HCT116 (cell line): ENCODE measurements at regions not wholly inside any gene's neighbourhood (a gene's known extent, or its start where the extent isn't known, plus 50 kb on each side); places are given as distances from the start of the nearest gene placed in this dataset.

Source experiments
- ATAC-seq: fragments of 200-7000 bp; cut with Tn5 transposase; 2 replicates; pipeline ENCODE4 v1.9.1; 2020; ENCODE audit warnings: mild to moderate bottlenecking, moderate library complexity
- BruUV-seq: library from RNA; stranded (reverse); fragments of 400-500 nt; replicated peaks from 2 replicates; lab custom pipeline; 2021; lab: Mats Ljungman, UMichigan
- CTCF ChIA-PET: fragments of 300-600 bp; sonication (Branson Sonifier 250); formaldehyde crosslinking; loops from one replicate; lab custom pipeline; 2021; ENCODE audit warnings: antibody characterized with exemption; lab: Charles Lee
- POLR2A ChIA-PET: fragments of 300-600, 350-600 bp; sonication (Branson Sonifier 250); formaldehyde crosslinking; loops from one replicate; lab custom pipeline; 2021; ENCODE audit warnings: antibody characterized with exemption; lab: Charles Lee
- RAD21 ChIA-PET, 2 experiments: fragments of 300-600 bp; sonication (Branson Sonifier 250); formaldehyde crosslinking; loops; one replicate each; lab custom pipeline; 2023; ENCODE audit warnings: low total read pairs in 2 of 2; ENCODE audit not compliant: uncharacterized antibody in 2 of 2, unreplicated experiment in 2 of 2, low non-redundant PET in 1 of 2; lab: Charles Lee
- DNase-seq: peaks from one replicate; pipeline ENCODE4 v3.0.0-alpha.2; 2010; ENCODE audit warnings: low read depth, low spot score
- H2AFZ ChIP-seq: fragments of 200-600 bp; shearing (Covaris generic), sonication (generic); 2 replicates; pipeline ENCODE4 v1.6.1; 2017; ENCODE audit warnings: low read depth, mixed run types, mixed read lengths, antibody characterized with exemption, low read length; ENCODE audit not compliant: poor library complexity, severe bottlenecking
- H3K27ac ChIP-seq: 2 replicates; pipeline ENCODE4 v1.5.1; 2012; ENCODE audit warnings: low read depth, low read length
- H3K27me3 ChIP-seq: fragments of 200-600 bp; sonication (generic); 2 replicates; pipeline ENCODE4 v1.6.1; 2016; ENCODE audit warnings: mixed run types, low read length, mixed read lengths; ENCODE audit not compliant: insufficient read depth
- H3K36me3 ChIP-seq, 2 experiments: fragments of 200-500 bp in 1 of 2; fragments of 200-600 bp in 1 of 2; sonication (Bioruptor generic) in 1 of 2; sonication (generic) in 1 of 2; 2 replicates each; pipeline versions ENCODE4 v1.5.1 to v1.6.1; 2014 to 2016; ENCODE audit warnings: low read length in 2 of 2, inconsistent platforms in 1 of 2, mixed read lengths in 1 of 2, mixed run types in 1 of 2; ENCODE audit not compliant: insufficient read depth in 2 of 2, control insufficient read depth in 1 of 2
- H3K4me1 ChIP-seq, 2 experiments: fragments of 200-600 bp in 1 of 2; sonication (generic) in 1 of 2; 2 replicates each; pipeline versions ENCODE4 v1.5.1 to v1.6.1; 2012 to 2017; ENCODE audit warnings: low read length in 2 of 2, inconsistent platforms in 1 of 2, mild to moderate bottlenecking in 1 of 2, mixed read lengths in 1 of 2, mixed run types in 1 of 2, moderate library complexity in 1 of 2; ENCODE audit not compliant: insufficient read depth in 2 of 2, control insufficient read depth in 1 of 2
- H3K4me2 ChIP-seq: fragments of 200-600 bp; sonication (generic); 2 replicates; pipeline ENCODE4 v1.6.1; 2017; ENCODE audit warnings: mixed run types, low read length, mixed read lengths
- H3K4me3 ChIP-seq, 2 experiments: fragments of 200-600 bp in 1 of 2; sonication (generic) in 1 of 2; replicated peaks in 1 of 2; 2 replicates each; pipeline ENCODE4 v1.5.1; 2011 to 2016; ENCODE audit warnings: low read length in 2 of 2, control low read depth in 1 of 2, low read depth in 1 of 2, mild to moderate bottlenecking in 1 of 2, mixed read lengths in 1 of 2, mixed run types in 1 of 2
- H3K79me2 ChIP-seq: fragments of 200-600 bp; sonication (generic); 2 replicates; pipeline ENCODE4 v1.6.1; 2017; ENCODE audit warnings: mild to moderate bottlenecking, mixed run types, low read length, moderate library complexity, mixed read lengths; ENCODE audit not compliant: insufficient read depth
- H3K9ac ChIP-seq: fragments of 200-600 bp; sonication (generic); 2 replicates; pipeline ENCODE4 v1.6.1; 2016; ENCODE audit warnings: low read length, mixed read lengths
- H3K9me2 ChIP-seq: fragments of 200-600 bp; sonication (generic), shearing (Covaris generic); 2 replicates; pipeline ENCODE4 v1.6.1; 2017; ENCODE audit warnings: mixed run types, mild to moderate bottlenecking, moderate library complexity; ENCODE audit not compliant: insufficient read depth
- H3K9me3 ChIP-seq, 2 experiments: fragments of 200-500 bp in 1 of 2; fragments of 200-600 bp in 1 of 2; sonication (Bioruptor generic) in 1 of 2; sonication (generic) in 1 of 2; 2 replicates each; pipeline ENCODE4 v1.6.1; 2014 to 2017; ENCODE audit warnings: low read length in 2 of 2, mixed read lengths in 2 of 2, inconsistent platforms in 1 of 2, low read depth in 1 of 2, mild to moderate bottlenecking in 1 of 2, mixed run types in 1 of 2, moderate library complexity in 1 of 2; ENCODE audit not compliant: control insufficient read depth in 1 of 2, insufficient read depth in 1 of 2
- H4K20me1 ChIP-seq: fragments of 200-600 bp; sonication (generic), shearing (Covaris generic); 2 replicates; pipeline ENCODE4 v1.6.1; 2017; ENCODE audit warnings: mixed run types, mild to moderate bottlenecking, moderate library complexity; ENCODE audit not compliant: insufficient read depth
- CEBPB ChIP-seq: IDR thresholded peaks from 2 replicates; pipeline ENCODE4 v1.6.1; 2012; ENCODE audit warnings: low read depth
- EGR1 ChIP-seq: IDR thresholded peaks from 2 replicates; pipeline ENCODE4 v1.6.1; 2012; ENCODE audit warnings: low read depth
- ELF1 ChIP-seq: IDR thresholded peaks from 2 replicates; pipeline ENCODE4 v1.6.1; 2012; ENCODE audit warnings: low read depth, borderline replicate concordance
- EZH2 ChIP-seq: fragments of 200-600 bp; sonication (generic); IDR thresholded peaks from 2 replicates; pipeline ENCODE4 v1.6.1; 2017; ENCODE audit warnings: antibody characterized with exemption, mixed run types
- FOSL1 ChIP-seq: IDR thresholded peaks from 2 replicates; pipeline ENCODE4 v1.6.1; 2012; ENCODE audit warnings: low read depth
- JUND ChIP-seq: IDR thresholded peaks from 2 replicates; pipeline ENCODE4 v1.6.1; 2012
- SIN3A ChIP-seq: IDR thresholded peaks from 2 replicates; pipeline ENCODE4 v1.6.1; 2012; ENCODE audit warnings: low read depth
- intact Hi-C: fragments of 100-400 bp; cut with micrococcal nuclease; formaldehyde crosslinking; loops from 2 replicates; pipeline ENCODE4 v1.10.0; 2022
- TF ChIP-seq, protein P1 (sequence below): IDR thresholded peaks from 2 replicates; pipeline ENCODE4 v1.6.1; 2011; ENCODE audit warnings: mild to moderate bottlenecking, low read length, moderate library complexity; ENCODE audit not compliant: insufficient replicate concordance; ENCODE audit errors: extremely low read depth
- TF ChIP-seq, protein P2 (sequence below): IDR thresholded peaks from 2 replicates; pipeline ENCODE4 v1.6.1; 2012
- TF ChIP-seq, protein P3 (sequence below): IDR thresholded peaks from 2 replicates; pipeline ENCODE4 v1.6.1; 2012; ENCODE audit warnings: low read depth
- TF ChIP-seq, protein P4 (sequence below): IDR thresholded peaks from 2 replicates; pipeline ENCODE4 v1.6.1; 2012

DNA sequence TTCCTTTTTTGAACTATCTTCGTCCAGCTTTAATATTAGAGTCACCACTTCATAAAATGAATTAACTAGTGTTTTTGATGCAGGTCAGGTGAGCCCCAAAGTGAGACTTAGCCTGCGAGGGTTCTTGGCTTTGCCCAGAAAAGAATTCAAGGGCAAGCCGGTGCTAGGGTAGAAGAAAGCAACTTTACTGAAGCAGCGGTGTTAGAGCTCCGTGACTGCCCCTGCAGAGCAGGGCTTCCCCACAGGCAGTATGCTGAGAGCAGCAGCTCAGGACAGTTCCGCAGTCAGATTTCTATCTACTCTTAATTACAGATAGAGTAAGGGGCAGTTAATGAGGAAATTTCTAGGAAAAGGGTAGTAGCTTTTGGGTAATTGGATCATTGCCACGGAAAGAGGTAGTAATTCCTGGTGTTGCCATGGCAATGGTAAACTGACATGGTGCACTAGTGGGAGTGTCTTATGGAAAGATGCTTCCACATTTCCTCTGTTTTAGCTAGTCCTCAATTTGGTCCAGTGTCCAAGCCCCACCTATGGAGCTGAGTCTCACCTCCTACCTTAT lies 432.2 kb upstream of the ZNF507 start:
- no TSS peak for BruUV-seq
- H3K4me3 ChIP-seq: no peak overlapping the region
- no peak overlapping the region for H2AFZ ChIP-seq
- H4K20me1 ChIP-seq: no peaks in the 10 kb centered on the region
- TF ChIP-seq JUND (no peak), SIN3A (no peak), EZH2 (no peak), EGR1 (no peak), FOSL1 (no peak), ELF1 (no peak), CEBPB (no peak)
- TF ChIP-seq, protein P1, sequence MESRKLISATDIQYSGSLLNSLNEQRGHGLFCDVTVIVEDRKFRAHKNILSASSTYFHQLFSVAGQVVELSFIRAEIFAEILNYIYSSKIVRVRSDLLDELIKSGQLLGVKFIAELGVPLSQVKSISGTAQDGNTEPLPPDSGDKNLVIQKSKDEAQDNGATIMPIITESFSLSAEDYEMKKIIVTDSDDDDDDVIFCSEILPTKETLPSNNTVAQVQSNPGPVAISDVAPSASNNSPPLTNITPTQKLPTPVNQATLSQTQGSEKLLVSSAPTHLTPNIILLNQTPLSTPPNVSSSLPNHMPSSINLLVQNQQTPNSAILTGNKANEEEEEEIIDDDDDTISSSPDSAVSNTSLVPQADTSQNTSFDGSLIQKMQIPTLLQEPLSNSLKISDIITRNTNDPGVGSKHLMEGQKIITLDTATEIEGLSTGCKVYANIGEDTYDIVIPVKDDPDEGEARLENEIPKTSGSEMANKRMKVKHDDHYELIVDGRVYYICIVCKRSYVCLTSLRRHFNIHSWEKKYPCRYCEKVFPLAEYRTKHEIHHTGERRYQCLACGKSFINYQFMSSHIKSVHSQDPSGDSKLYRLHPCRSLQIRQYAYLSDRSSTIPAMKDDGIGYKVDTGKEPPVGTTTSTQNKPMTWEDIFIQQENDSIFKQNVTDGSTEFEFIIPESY: no peak
- TF ChIP-seq, protein P2, sequence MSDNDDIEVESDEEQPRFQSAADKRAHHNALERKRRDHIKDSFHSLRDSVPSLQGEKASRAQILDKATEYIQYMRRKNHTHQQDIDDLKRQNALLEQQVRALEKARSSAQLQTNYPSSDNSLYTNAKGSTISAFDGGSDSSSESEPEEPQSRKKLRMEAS: no peak
- TF ChIP-seq, protein P3, sequence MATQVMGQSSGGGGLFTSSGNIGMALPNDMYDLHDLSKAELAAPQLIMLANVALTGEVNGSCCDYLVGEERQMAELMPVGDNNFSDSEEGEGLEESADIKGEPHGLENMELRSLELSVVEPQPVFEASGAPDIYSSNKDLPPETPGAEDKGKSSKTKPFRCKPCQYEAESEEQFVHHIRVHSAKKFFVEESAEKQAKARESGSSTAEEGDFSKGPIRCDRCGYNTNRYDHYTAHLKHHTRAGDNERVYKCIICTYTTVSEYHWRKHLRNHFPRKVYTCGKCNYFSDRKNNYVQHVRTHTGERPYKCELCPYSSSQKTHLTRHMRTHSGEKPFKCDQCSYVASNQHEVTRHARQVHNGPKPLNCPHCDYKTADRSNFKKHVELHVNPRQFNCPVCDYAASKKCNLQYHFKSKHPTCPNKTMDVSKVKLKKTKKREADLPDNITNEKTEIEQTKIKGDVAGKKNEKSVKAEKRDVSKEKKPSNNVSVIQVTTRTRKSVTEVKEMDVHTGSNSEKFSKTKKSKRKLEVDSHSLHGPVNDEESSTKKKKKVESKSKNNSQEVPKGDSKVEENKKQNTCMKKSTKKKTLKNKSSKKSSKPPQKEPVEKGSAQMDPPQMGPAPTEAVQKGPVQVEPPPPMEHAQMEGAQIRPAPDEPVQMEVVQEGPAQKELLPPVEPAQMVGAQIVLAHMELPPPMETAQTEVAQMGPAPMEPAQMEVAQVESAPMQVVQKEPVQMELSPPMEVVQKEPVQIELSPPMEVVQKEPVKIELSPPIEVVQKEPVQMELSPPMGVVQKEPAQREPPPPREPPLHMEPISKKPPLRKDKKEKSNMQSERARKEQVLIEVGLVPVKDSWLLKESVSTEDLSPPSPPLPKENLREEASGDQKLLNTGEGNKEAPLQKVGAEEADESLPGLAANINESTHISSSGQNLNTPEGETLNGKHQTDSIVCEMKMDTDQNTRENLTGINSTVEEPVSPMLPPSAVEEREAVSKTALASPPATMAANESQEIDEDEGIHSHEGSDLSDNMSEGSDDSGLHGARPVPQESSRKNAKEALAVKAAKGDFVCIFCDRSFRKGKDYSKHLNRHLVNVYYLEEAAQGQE: no peak
- TF ChIP-seq, protein P4, sequence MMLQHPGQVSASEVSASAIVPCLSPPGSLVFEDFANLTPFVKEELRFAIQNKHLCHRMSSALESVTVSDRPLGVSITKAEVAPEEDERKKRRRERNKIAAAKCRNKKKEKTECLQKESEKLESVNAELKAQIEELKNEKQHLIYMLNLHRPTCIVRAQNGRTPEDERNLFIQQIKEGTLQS: no peak
- CTCF ChIA-PET: no interaction called here
- intact Hi-C loops: no loop called here
- no peak for ATAC-seq
- DNase-seq: no peak
- RAD21 ChIA-PET: no interaction called here
- no peaks in the 10 kb centered on the region for H3K27me3 ChIP-seq
- H3K36me3 ChIP-seq: no peaks in the 10 kb centered on the region
- H3K27ac ChIP-seq: no peak overlapping the region
- H3K9me3 ChIP-seq: peaks cover 0 to 12% of the 10 kb centered on the region in 2 experiments; a peak in 2 of 4 replicates
- H3K4me2 ChIP-seq: no peak overlapping the region
- no peaks in the 10 kb centered on the region for H3K79me2 ChIP-seq
- H3K4me1 ChIP-seq: no peaks in the 10 kb centered on the region
- no peaks in the 10 kb centered on the region for H3K9me2 ChIP-seq
- no peak overlapping the region for H3K9ac ChIP-seq
- POLR2A ChIA-PET: no interaction called here
